IMR-90 (cell line): ENCODE measurements at regions not wholly inside any gene's neighbourhood (a gene's known extent, or its start where the extent isn't known, plus 50 kb on each side); places are given as distances from the start of the nearest gene placed in this dataset.

Experiments
- ATAC-seq: fragments of 200-7000 bp; cut with Tn5 transposase; 2 replicates; pipeline ENCODE4 v1.9.1; 2020; ENCODE audit warnings: low read depth, mild to moderate bottlenecking, moderate library complexity
- BruUV-seq: library from RNA; stranded (reverse); fragments of 400-500 nt; replicated peaks from 2 replicates; lab custom pipeline; 2021; lab: Mats Ljungman, UMichigan
- CTCF ChIA-PET: fragments of 300-600 bp; formaldehyde crosslinking; extraction: SDS; loops from one replicate; lab custom pipeline; 2021; ENCODE audit warnings: antibody characterized with exemption; lab: Yijun Ruan, JAX
- POLR2A ChIA-PET: fragments of 300-600 bp; sonication (Branson Sonifier 250); formaldehyde crosslinking; loops from one replicate; lab custom pipeline; 2022; ENCODE audit warnings: antibody characterized with exemption; ENCODE audit not compliant: unreplicated experiment; lab: Charles Lee
- DNase-seq: peaks from one replicate; pipeline ENCODE4 v3.0.0; 2013
- H2AFZ ChIP-seq: replicated peaks from 2 replicates; pipeline ENCODE3; 2013; ENCODE audit warnings: low read length, mild to moderate bottlenecking; ENCODE audit not compliant: poor library complexity
- H2AK5ac ChIP-seq: 2 replicates; pipeline ENCODE4 v1.6.1; 2013; ENCODE audit warnings: low read depth, low read length, inconsistent platforms
- H2AK9ac ChIP-seq: replicated peaks from 2 replicates; pipeline ENCODE3; 2013; ENCODE audit warnings: mild to moderate bottlenecking, low read depth, low read length, moderate library complexity; ENCODE audit not compliant: poor library complexity
- H2BK120ac ChIP-seq: 2 replicates; pipeline ENCODE4 v1.6.1; 2013; ENCODE audit warnings: low read depth, low read length, inconsistent platforms
- H2BK15ac ChIP-seq: 3 replicates; pipeline ENCODE4 v1.6.1; 2013; ENCODE audit warnings: low read depth, low read length, inconsistent platforms
- H2BK20ac ChIP-seq: 2 replicates; pipeline ENCODE4 v1.6.1; 2013; ENCODE audit warnings: low read depth, mild to moderate bottlenecking, inconsistent platforms, low read length, moderate library complexity
- H2BK5ac ChIP-seq: 2 replicates; pipeline ENCODE4 v1.6.1; 2013; ENCODE audit warnings: mild to moderate bottlenecking, low read depth, low read length, inconsistent platforms; ENCODE audit not compliant: poor library complexity, severe bottlenecking
- H3K14ac ChIP-seq: replicated peaks from 2 replicates; pipeline ENCODE4 v1.6.1; 2013; ENCODE audit warnings: low read depth, low read length, inconsistent platforms
- H3K18ac ChIP-seq: 2 replicates; pipeline ENCODE4 v1.6.1; 2013; ENCODE audit warnings: low read depth, low read length, control low read depth
- H3K23ac ChIP-seq: 2 replicates; pipeline ENCODE4 v1.6.1; 2013; ENCODE audit warnings: low read depth, low read length, inconsistent platforms
- H3K27ac ChIP-seq: 2 replicates; pipeline ENCODE4 v1.5.1; 2013; ENCODE audit warnings: mild to moderate bottlenecking, control low read depth, low read length; ENCODE audit not compliant: insufficient read depth
- H3K27me3 ChIP-seq: 2 replicates; pipeline ENCODE4 v1.6.1; 2013; ENCODE audit warnings: low read length; ENCODE audit not compliant: control insufficient read depth, insufficient read depth
- H3K36me3 ChIP-seq: 2 replicates; pipeline ENCODE4 v1.6.1; 2013; ENCODE audit warnings: low read length, mixed read lengths; ENCODE audit not compliant: control insufficient read depth, insufficient read depth
- H3K4ac ChIP-seq: 2 replicates; pipeline ENCODE4 v1.6.1; 2013; ENCODE audit warnings: low read depth, low read length, inconsistent platforms
- H3K4me1 ChIP-seq: 2 replicates; pipeline ENCODE4 v1.6.1; 2013; ENCODE audit warnings: low read length, mixed read lengths; ENCODE audit not compliant: control insufficient read depth, insufficient read depth
- H3K4me2 ChIP-seq: 2 replicates; pipeline ENCODE4 v1.6.1; 2013; ENCODE audit warnings: low read depth, mild to moderate bottlenecking, control low read depth, low read length, moderate library complexity
- H3K4me3 ChIP-seq: 2 replicates; pipeline ENCODE4 v1.5.1; 2013; ENCODE audit warnings: low read depth, mild to moderate bottlenecking, control low read depth, low read length, moderate library complexity; ENCODE audit not compliant: insufficient read depth
- H3K56ac ChIP-seq: 2 replicates; pipeline ENCODE4 v1.6.1; 2013; ENCODE audit warnings: low read length, inconsistent platforms; ENCODE audit not compliant: insufficient read depth; ENCODE audit errors: extremely low read depth
- H3K79me1 ChIP-seq, 2 experiments: 2 replicates each; pipeline ENCODE4 v1.6.1; 2013; ENCODE audit warnings: low read length in 2 of 2, inconsistent platforms in 1 of 2, low read depth in 1 of 2
- H3K9ac ChIP-seq: 2 replicates; pipeline ENCODE4 v1.6.1; 2013; ENCODE audit warnings: low read depth, low read length, control low read depth
- H3K9me1 ChIP-seq: 2 replicates; pipeline ENCODE4 v1.6.1; 2013; ENCODE audit warnings: low read length, inconsistent platforms; ENCODE audit not compliant: insufficient read depth
- H3K9me3 ChIP-seq: 2 replicates; pipeline ENCODE4 v1.6.1; 2013; ENCODE audit warnings: low read length; ENCODE audit not compliant: control insufficient read depth, insufficient read depth
- H4K20me1 ChIP-seq: 2 replicates; pipeline ENCODE4 v1.6.1; 2013; ENCODE audit warnings: low read length, inconsistent platforms; ENCODE audit not compliant: insufficient read depth
- H4K5ac ChIP-seq: 2 replicates; pipeline ENCODE4 v1.6.1; 2013; ENCODE audit warnings: mild to moderate bottlenecking, low read depth, low read length, control low read depth
- H4K8ac ChIP-seq, 2 experiments: 2 replicates each; pipeline ENCODE4 v1.6.1; 2013; ENCODE audit warnings: low read depth in 2 of 2, low read length in 2 of 2, control low read depth in 1 of 2, inconsistent platforms in 1 of 2
- H4K91ac ChIP-seq: 2 replicates; pipeline ENCODE4 v1.6.1; 2013; ENCODE audit warnings: low read depth, low read length, inconsistent platforms; ENCODE audit not compliant: insufficient read depth
- CEBPB ChIP-seq: IDR thresholded peaks from 2 replicates; pipeline ENCODE4 v1.6.1; 2012; ENCODE audit warnings: low read depth, low read length, improper control_type of control experiment
- CHD1 ChIP-seq: IDR thresholded peaks from 2 replicates; pipeline ENCODE4 v1.6.1; 2012; ENCODE audit warnings: low read depth, low read length, improper control_type of control experiment
- CTCF ChIP-seq: conservative IDR thresholded peaks from 2 replicates; pipeline ENCODE4 v1.5.1; 2012; ENCODE audit warnings: mild to moderate bottlenecking, low read depth, low read length, improper control_type of control experiment
- ELK1 ChIP-seq: fragments of 150-350 bp; IDR thresholded peaks from 2 replicates; pipeline ENCODE4 v1.6.1; 2016; ENCODE audit warnings: low read depth, mild to moderate bottlenecking, low read length, moderate library complexity, borderline replicate concordance
- FOS ChIP-seq: fragments of 150-350 bp; IDR thresholded peaks from 2 replicates; pipeline ENCODE4 v1.6.1; 2016; ENCODE audit warnings: low read depth, low read length
- MAFK ChIP-seq: IDR thresholded peaks from 2 replicates; pipeline ENCODE4 v1.6.1; 2012; ENCODE audit warnings: low read depth, low read length, improper control_type of control experiment
- MXI1 ChIP-seq: IDR thresholded peaks from 2 replicates; pipeline ENCODE4 v1.6.1; 2012; ENCODE audit warnings: low read depth, mild to moderate bottlenecking, low read length, moderate library complexity, borderline replicate concordance
- NFE2L2 ChIP-seq: fragments of 150-350 bp; IDR thresholded peaks from 2 replicates; pipeline ENCODE4 v1.6.1; 2016; ENCODE audit warnings: low read depth, mild to moderate bottlenecking, low read length
- RFX5 ChIP-seq: IDR thresholded peaks from 2 replicates; pipeline ENCODE4 v1.8.0; 2012; ENCODE audit warnings: low read depth, mild to moderate bottlenecking, low read length, moderate library complexity
- SMC3 ChIP-seq: fragments of 150-350 bp; IDR thresholded peaks from 2 replicates; pipeline ENCODE4 v1.6.1; 2016; ENCODE audit warnings: low read depth, mild to moderate bottlenecking, antibody characterized with exemption, low read length, moderate library complexity
- USF2 ChIP-seq: fragments of 150-350 bp; IDR thresholded peaks from 2 replicates; pipeline ENCODE4 v1.6.1; 2017; ENCODE audit warnings: mild to moderate bottlenecking, antibody characterized with exemption, low read length, low read depth
- WGBS, 2 experiments: methylation state at CpG; one replicate each; pipeline versions ENCODE4 v1.1.5 to v1.1.7; 2013; ENCODE audit warnings: missing lambda C conversion rate in 2 of 2; ENCODE audit not compliant: insufficient read length in 1 of 2; ENCODE audit errors: extremely low coverage in 2 of 2; 5-methylcytosine and 5-hydroxymethylcytosine counted together
- dilution Hi-C: fragments of 300-500 bp; cut with HindIII; formaldehyde crosslinking; loops from one replicate; pipeline ENCODE4 v1.14.3; 2018; ENCODE audit warnings: low sequenced_read_pairs; ENCODE audit not compliant: unreplicated experiment
- in situ Hi-C: fragments of 300-500 bp; cut with MboI; formaldehyde crosslinking; loops from 3 replicates; pipeline ENCODE4 v1.14.3; 2019; ENCODE audit warnings: low sequenced_read_pairs, inconsistent platforms, mixed read lengths
- intact Hi-C: fragments of 100-400 bp; cut with micrococcal nuclease; formaldehyde crosslinking; loops from 2 replicates; pipeline ENCODE4 v1.10.0; 2022

- no peaks in the 10 kb centered on the region for H3K4me1 ChIP-seq
- H3K9me3 ChIP-seq: no peaks in the 10 kb centered on the region
- no peaks in the 10 kb centered on the region for H3K9me1 ChIP-seq
- H3K4me2 ChIP-seq: no peak overlapping the region
- no peak overlapping the region for H4K8ac ChIP-seq
- intact Hi-C loops (no loop called here), dilution Hi-C loops (no loop called here), in situ Hi-C loops (no loop called here)
- no peak overlapping the region for H3K18ac ChIP-seq
- 60% methylated on average over 1 of the region's 3 CpGs; no CpG with 5 or more reads in 1 of the 2 experiments for WGBS, 2 experiments
- H3K4me3 ChIP-seq: no peak overlapping the region
- no peak overlapping the region for H3K27ac ChIP-seq
- H2AFZ ChIP-seq: no peak overlapping the region
- no peaks in the 10 kb centered on the region for H4K20me1 ChIP-seq
- H3K4ac ChIP-seq: no peak overlapping the region
- CTCF ChIA-PET: no interaction called here
- H2AK5ac ChIP-seq: no peak overlapping the region
- no peaks in the 10 kb centered on the region for H3K27me3 ChIP-seq
- no peak overlapping the region for H3K9ac ChIP-seq
- H2AK9ac ChIP-seq: no peak overlapping the region
- POLR2A ChIA-PET: no interaction called here
- H4K5ac ChIP-seq: no peak overlapping the region
- no peak overlapping the region for H2BK20ac ChIP-seq
- no peak overlapping the region for H2BK5ac ChIP-seq
- no peak for TF ChIP-seq MAFK
- TF ChIP-seq USF2: no peak
- no peak for TF ChIP-seq ELK1
- TF ChIP-seq CEBPB: no peak
- TF ChIP-seq CTCF: no peak
- TF ChIP-seq RFX5: no peak
- no peak for TF ChIP-seq NFE2L2
- no peak for TF ChIP-seq SMC3
- TF ChIP-seq MXI1: no peak
- TF ChIP-seq FOS: no peak
- no peak for TF ChIP-seq CHD1
- no peak overlapping the region for H3K56ac ChIP-seq
- no peak overlapping the region for H3K23ac ChIP-seq
- BruUV-seq: no TSS peak
- no peak for ATAC-seq
- H2BK120ac ChIP-seq: no peak overlapping the region
- no peak overlapping the region for H4K91ac ChIP-seq
- no peak overlapping the region for H2BK15ac ChIP-seq
- no peak for DNase-seq
- no peak overlapping the region for H3K14ac ChIP-seq
- no peaks in the 10 kb centered on the region for H3K79me1 ChIP-seq
- H3K36me3 ChIP-seq: no peaks in the 10 kb centered on the region
Observed at GRCh38 chr4:171256223-171256622, 557.0 kb upstream of the GALNTL6 start.
